Fibroblast of lung (primary cell): ENCODE measurements at regions not wholly inside any gene's neighbourhood (a gene's known extent, or its start where the extent isn't known, plus 50 kb on each side); places are given as distances from the start of the nearest gene placed in this dataset.
"Not testable (repeated sequence)": the region's sequence is repeated elsewhere in the genome, so short reads cannot be mapped to it uniquely, and the experiment has no call there.

ENCODE experiments used
- CTCF ChIP-seq, 2 donors: IDR thresholded peaks in 1 of 2; conservative IDR thresholded peaks in 1 of 2; 1 replicate in 1 of 2; 2 replicates in 1 of 2; pipeline ENCODE4 v1.5.1; 2011 to 2012; ENCODE audit warnings: low read length in 2 of 2, control low read depth in 1 of 2, inconsistent platforms in 1 of 2, low read depth in 1 of 2, mild to moderate bottlenecking in 1 of 2
- EZH2 ChIP-seq: IDR thresholded peaks from 2 replicates; pipeline ENCODE4 v1.5.1; 2012; ENCODE audit warnings: low read length, control low read depth, mild to moderate bottlenecking; ENCODE audit errors: missing control alignments

- not testable (repeated sequence) for TF ChIP-seq CTCF (conservative IDR thresholded peaks at IDR 0.05 in 1 of 2, IDR thresholded peaks at IDR 0.05 in 1 of 2; ENCODE audit: low read depth in 1 of 2, low read length in 2 of 2); EZH2
Observed at GRCh38 chr13:65564561-65564960, 1665.6 kb downstream of the PCDH9 start.
